Vagina (tissue), 2 donors: ENCODE measurements at regions not wholly inside any gene's neighbourhood (a gene's known extent, or its start where the extent isn't known, plus 50 kb on each side); places are given as distances from the start of the nearest gene placed in this dataset.

Experiments
- CTCF ChIP-seq, 3 experiments: fragments of 450-650 bp in 2 of 3; fragments of 200-600 bp in 1 of 3; sonication (generic) in 1 of 3; IDR thresholded peaks; one replicate each; pipeline ENCODE4 v1.5.1; 2017 to 2019; ENCODE audit warnings: antibody characterized with exemption in 3 of 3, mild to moderate bottlenecking in 2 of 3, moderate library complexity in 2 of 3
- POLR2A ChIP-seq, 2 donors: fragments of 450-650 bp; IDR thresholded peaks; one replicate each; pipeline ENCODE4 v1.6.1; 2017; ENCODE audit warnings: antibody characterized with exemption in 2 of 2, mild to moderate bottlenecking in 2 of 2, moderate library complexity in 2 of 2

DNA sequence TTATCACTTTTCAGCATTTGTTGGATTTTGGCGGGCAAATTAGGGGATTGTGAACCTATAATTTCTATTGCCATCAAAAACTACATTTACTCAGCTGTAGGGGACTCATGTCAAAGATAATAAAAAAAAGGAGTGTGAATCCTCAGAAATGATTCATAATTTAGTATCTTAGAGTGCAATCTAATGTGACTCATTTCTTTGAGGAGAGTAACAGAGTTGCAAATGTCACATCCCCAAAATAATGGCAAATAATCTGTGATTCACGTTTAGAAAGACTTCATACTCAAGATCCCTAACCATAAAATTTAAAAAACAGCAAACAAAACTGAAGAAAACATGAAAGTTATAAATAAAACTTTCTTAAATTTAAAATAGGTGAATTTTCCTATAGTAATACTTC, 373.0 kb downstream of the CDH2 start:
- TF ChIP-seq CTCF (IDR thresholded peaks at IDR 0.05) (no peak), POLR2A (IDR thresholded peaks at IDR 0.05) (no peak)
